PFSK-1 (cell line): ENCODE measurements at regions not wholly inside any gene's neighbourhood (a gene's known extent, or its start where the extent isn't known, plus 50 kb on each side); places are given as distances from the start of the nearest gene placed in this dataset.

Source experiments
- FOXP2 ChIP-seq: optimal IDR thresholded peaks from 2 replicates; pipeline ENCODE3; 2011; ENCODE audit warnings: borderline replicate concordance, control low read depth, inconsistent platforms; ENCODE audit not compliant: insufficient read depth; ENCODE audit errors: extremely low read length, extremely low read depth
- POLR2AphosphoS5 ChIP-seq: IDR thresholded peaks from 2 replicates; pipeline ENCODE4 v1.6.1; 2012; ENCODE audit warnings: low read depth, mild to moderate bottlenecking, control low read depth, low read length, moderate library complexity
- SIN3A ChIP-seq: IDR thresholded peaks from 2 replicates; pipeline ENCODE4 v1.6.1; 2012; ENCODE audit warnings: mild to moderate bottlenecking, low read length, moderate library complexity, borderline replicate concordance; ENCODE audit not compliant: insufficient read depth
- TAF1 ChIP-seq: IDR thresholded peaks from 2 replicates; pipeline ENCODE4 v1.6.1; 2012; ENCODE audit warnings: low read length, control low read depth, borderline replicate concordance; ENCODE audit not compliant: insufficient read depth
- TF ChIP-seq, protein P1 (sequence below), 2 experiments: IDR thresholded peaks; 2 replicates each; pipeline versions ENCODE4 v1.6.1 to v1.8.0; 2011 to 2012; ENCODE audit warnings: low read depth in 2 of 2, low read length in 2 of 2, control low read depth in 1 of 2, inconsistent platforms in 1 of 2, mild to moderate bottlenecking in 1 of 2, moderate library complexity in 1 of 2; ENCODE audit not compliant: insufficient read depth in 1 of 2

- TF ChIP-seq, protein P1, sequence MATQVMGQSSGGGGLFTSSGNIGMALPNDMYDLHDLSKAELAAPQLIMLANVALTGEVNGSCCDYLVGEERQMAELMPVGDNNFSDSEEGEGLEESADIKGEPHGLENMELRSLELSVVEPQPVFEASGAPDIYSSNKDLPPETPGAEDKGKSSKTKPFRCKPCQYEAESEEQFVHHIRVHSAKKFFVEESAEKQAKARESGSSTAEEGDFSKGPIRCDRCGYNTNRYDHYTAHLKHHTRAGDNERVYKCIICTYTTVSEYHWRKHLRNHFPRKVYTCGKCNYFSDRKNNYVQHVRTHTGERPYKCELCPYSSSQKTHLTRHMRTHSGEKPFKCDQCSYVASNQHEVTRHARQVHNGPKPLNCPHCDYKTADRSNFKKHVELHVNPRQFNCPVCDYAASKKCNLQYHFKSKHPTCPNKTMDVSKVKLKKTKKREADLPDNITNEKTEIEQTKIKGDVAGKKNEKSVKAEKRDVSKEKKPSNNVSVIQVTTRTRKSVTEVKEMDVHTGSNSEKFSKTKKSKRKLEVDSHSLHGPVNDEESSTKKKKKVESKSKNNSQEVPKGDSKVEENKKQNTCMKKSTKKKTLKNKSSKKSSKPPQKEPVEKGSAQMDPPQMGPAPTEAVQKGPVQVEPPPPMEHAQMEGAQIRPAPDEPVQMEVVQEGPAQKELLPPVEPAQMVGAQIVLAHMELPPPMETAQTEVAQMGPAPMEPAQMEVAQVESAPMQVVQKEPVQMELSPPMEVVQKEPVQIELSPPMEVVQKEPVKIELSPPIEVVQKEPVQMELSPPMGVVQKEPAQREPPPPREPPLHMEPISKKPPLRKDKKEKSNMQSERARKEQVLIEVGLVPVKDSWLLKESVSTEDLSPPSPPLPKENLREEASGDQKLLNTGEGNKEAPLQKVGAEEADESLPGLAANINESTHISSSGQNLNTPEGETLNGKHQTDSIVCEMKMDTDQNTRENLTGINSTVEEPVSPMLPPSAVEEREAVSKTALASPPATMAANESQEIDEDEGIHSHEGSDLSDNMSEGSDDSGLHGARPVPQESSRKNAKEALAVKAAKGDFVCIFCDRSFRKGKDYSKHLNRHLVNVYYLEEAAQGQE (IDR thresholded peaks at IDR 0.05; ENCODE audit: insufficient read depth in 1 of 2, low read depth in 2 of 2, low read length in 2 of 2): no peak
- TF ChIP-seq TAF1 (no peak), POLR2AphosphoS5 (no peak), FOXP2 (no peak), SIN3A (no peak)
These were observed 280.3 kb upstream of the TCF21 start for GRCh38 chr6:133608620-133609019.

DNA sequence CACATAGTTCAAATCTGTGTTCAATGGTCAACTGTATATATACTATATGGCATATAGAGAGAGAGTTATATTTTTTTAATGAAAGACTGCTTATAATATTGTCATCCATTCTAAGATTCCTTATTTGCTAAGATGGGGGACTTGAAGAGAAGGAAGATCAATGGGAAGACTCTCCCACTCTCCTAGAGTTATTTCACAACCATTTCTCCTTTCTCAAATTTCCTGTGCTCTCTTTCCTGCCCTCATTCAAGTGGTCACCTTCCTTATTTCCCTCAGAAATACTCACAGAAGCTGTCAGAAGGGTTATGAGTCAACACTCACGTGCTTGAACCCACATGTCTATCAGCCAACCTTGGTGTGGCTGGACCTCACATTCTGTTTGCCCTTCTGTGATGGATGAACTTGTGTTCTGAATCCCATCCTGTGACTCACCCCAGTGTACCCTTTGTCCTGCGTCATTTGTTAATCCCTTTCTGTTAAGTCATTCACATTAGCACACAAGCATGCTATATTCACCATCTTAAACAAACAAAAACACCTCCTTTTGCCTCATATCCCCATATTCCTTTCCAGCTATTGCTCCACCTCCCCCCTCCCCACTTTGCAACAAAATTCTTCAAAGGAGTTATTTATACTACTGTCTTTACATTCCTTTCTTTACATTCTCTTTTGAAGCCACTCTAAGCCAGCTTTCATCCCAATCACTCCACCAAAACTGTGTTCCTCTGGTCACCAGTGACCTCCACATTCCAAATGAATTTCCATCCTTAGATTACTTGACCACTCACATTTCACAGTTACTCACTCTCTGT, 279.3 kb upstream of the TCF21 start:
- TF ChIP-seq FOXP2 (peak; percentile 89), SIN3A (peak; percentile 94; the same call in 1 of the 2 replicates), POLR2AphosphoS5 (peak; percentile 32; the same call in 1 of the 2 replicates)
- TF ChIP-seq, protein P1 (IDR thresholded peaks at IDR 0.05; ENCODE audit: insufficient read depth in 1 of 2, low read depth in 2 of 2, low read length in 2 of 2): no peak

DNA sequence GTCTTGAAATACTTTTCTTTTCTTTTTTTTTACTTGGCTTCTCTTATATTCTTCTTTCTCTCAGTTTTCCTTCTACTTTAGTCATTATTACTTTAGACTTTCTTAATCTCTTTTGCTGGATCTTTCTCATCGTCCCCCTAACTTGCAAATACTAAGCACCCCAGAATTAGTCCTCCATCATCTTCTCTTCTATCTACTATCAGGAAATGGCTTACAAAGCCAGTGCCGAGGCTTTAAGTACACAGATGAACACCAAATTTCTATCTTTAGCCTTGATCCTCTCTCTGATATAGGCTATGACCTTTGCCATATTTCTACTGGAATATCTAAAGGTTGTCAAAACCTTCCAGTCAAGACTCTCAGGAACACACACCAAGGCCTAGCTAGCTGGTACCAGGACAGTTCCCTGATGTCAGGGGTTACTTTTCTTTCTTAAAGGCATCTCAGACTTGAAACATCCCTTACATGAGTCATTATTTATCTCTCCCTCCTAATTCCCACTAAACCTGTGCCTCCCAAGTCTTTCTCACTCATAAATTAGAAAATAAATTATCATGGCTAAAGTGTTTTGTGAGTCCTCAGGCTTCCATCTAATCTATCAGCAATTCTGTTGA, 278.6 kb upstream of the TCF21 start:
- TF ChIP-seq TAF1 (no peak), POLR2AphosphoS5 (no peak)
- TF ChIP-seq, protein P1 (IDR thresholded peaks at IDR 0.05; ENCODE audit: insufficient read depth in 1 of 2, low read depth in 2 of 2, low read length in 2 of 2): no peak

DNA sequence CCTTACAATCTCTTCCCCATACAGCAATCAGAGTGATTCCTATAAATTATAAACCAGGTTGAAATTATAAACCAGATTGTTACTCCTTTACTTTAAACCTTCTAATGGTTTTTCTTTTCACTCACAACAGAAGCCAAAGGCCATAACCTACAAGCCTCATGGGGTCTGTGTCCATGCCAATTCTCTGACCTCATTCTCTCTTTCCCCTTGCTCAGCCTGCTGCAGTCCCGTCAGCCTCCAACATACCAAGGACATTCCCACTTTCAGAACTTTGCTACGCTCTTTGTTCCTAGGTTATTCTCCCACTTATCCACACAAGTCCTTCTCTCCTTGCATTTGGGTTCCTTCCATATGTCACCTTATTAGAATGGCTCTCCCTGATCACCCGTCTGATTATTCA, 277.9 kb upstream of the TCF21 start:
- TF ChIP-seq POLR2AphosphoS5 (no peak), SIN3A (no peak), FOXP2 (no peak), TAF1 (no peak)
- TF ChIP-seq, protein P1 (IDR thresholded peaks at IDR 0.05; ENCODE audit: insufficient read depth in 1 of 2, low read depth in 2 of 2, low read length in 2 of 2): no peak
